Natural killer cell treated with Interleukin-12 subunit alpha and Interleukin-12 subunit beta and Interleukin-15 and Interleukin-18, amount 100 ng/mL, for 72 hours (primary cell): ENCODE measurements at regions not wholly inside any gene's neighbourhood (a gene's known extent, or its start where the extent isn't known, plus 50 kb on each side); places are given as distances from the start of the nearest gene placed in this dataset.
"Not testable (repeated sequence)": the region's sequence is repeated elsewhere in the genome, so short reads cannot be mapped to it uniquely, and the experiment has no call there.

ENCODE experiments used
- ATAC-seq, 2 donors: fragments of 150-1000 bp; cut with Tn5 transposase in 1 of 2; sonication (Bioruptor Pico), chemical (Tn5 transposase) in 1 of 2; 2 replicates each; pipeline ENCODE4 v1.10.0; 2021
- DNase-seq: peaks from one replicate; pipeline ENCODE4 v3.0.0; 2022; ENCODE audit warnings: low spot score
- H3K27ac Mint-ChIP-seq, 2 donors: 1 replicate in 1 of 2; 2 replicates in 1 of 2; pipeline ENCODE4 v1.8.0; 2022; ENCODE audit warnings: mixed read lengths in 2 of 2, mild to moderate bottlenecking in 1 of 2, moderate library complexity in 1 of 2
- H3K27me3 Mint-ChIP-seq, 2 donors: 1 replicate in 1 of 2; 2 replicates in 1 of 2; pipeline ENCODE4 v1.8.0; 2022; ENCODE audit warnings: mixed read lengths in 2 of 2
- H3K36me3 Mint-ChIP-seq: one replicate; pipeline ENCODE4 v1.8.0; 2022; ENCODE audit warnings: mixed read lengths
- H3K4me1 Mint-ChIP-seq, 2 donors: 1 replicate in 1 of 2; 2 replicates in 1 of 2; pipeline ENCODE4 v1.8.0; 2022; ENCODE audit warnings: low read depth in 2 of 2, mixed read lengths in 2 of 2, mild to moderate bottlenecking in 1 of 2
- H3K4me3 Mint-ChIP-seq: one replicate; pipeline ENCODE4 v1.8.0; 2022; ENCODE audit warnings: mixed read lengths
- H3K9me3 Mint-ChIP-seq: 2 replicates; pipeline ENCODE4 v1.8.0; 2022; ENCODE audit warnings: mixed read lengths

- no peaks in the 10 kb centered on the region for H3K27me3 Mint-ChIP-seq
- no peak overlapping the region for H3K27ac Mint-ChIP-seq
- H3K9me3 Mint-ChIP-seq = peaks cover 23% of the 10 kb centered on the region
- DNase-seq = no peak
- H3K4me3 Mint-ChIP-seq = no peak overlapping the region
- H3K4me1 Mint-ChIP-seq = no peaks in the 10 kb centered on the region
- peaks cover 11% of the 10 kb centered on the region for H3K36me3 Mint-ChIP-seq
- no peak for ATAC-seq
These were observed 2396.7 kb downstream of the PCDH7 start for GRCh38 chr4:33116871-33117270.

GRCh38 chr4:33126002-33126401 is 2405.8 kb downstream of the PCDH7 start:
- Mint-ChIP-seq H3K4me1 (no peaks in the 10 kb centered on the region), H3K27ac (no peak overlapping the region), H3K36me3 (peaks cover 5% of the 10 kb centered on the region), H3K9me3 (peaks cover 12% of the 10 kb centered on the region), H3K4me3 (no peak overlapping the region), H3K27me3 (no peaks in the 10 kb centered on the region)
- ATAC-seq (no peak), DNase-seq (no peak)

- not testable (repeated sequence) for H3K27ac Mint-ChIP-seq, H3K4me1 Mint-ChIP-seq, H3K27me3 Mint-ChIP-seq, H3K4me3 Mint-ChIP-seq, DNase-seq, ATAC-seq
- Mint-ChIP-seq H3K36me3 (peaks cover 11% of the 10 kb centered on the region), H3K9me3 (peaks cover 16% of the 10 kb centered on the region)
These were observed 2410.5 kb downstream of the PCDH7 start for GRCh38 chr4:33130662-33131061.

- no peak overlapping the region for H3K4me3 Mint-ChIP-seq
- no peak for ATAC-seq
- H3K27ac Mint-ChIP-seq = no peak overlapping the region
These were observed 2413.6 kb downstream of the PCDH7 start for GRCh38 chr4:33133723-33134122.

GRCh38 chr4:33134366-33134765 is 2414.2 kb downstream of the PCDH7 start:
- H3K36me3 Mint-ChIP-seq = peaks cover 12% of the 10 kb centered on the region
- no peak overlapping the region for H3K27ac Mint-ChIP-seq
- peaks cover 16% of the 10 kb centered on the region for H3K9me3 Mint-ChIP-seq
- DNase-seq = no peak
- no peak for ATAC-seq
- no peaks in the 10 kb centered on the region for H3K4me1 Mint-ChIP-seq
- H3K27me3 Mint-ChIP-seq = no peaks in the 10 kb centered on the region
- H3K4me3 Mint-ChIP-seq = no peak overlapping the region

More at GRCh38 chr4:33133723-33134122, 2413.6 kb downstream of the PCDH7 start:
- Mint-ChIP-seq H3K4me1 (no peaks in the 10 kb centered on the region), H3K27me3 (no peaks in the 10 kb centered on the region), H3K9me3 (peaks cover 13% of the 10 kb centered on the region), H3K36me3 (peaks cover 12% of the 10 kb centered on the region)
- no peak for DNase-seq

- no peak overlapping the region for H3K27ac Mint-ChIP-seq
- H3K4me1 Mint-ChIP-seq = no peaks in the 10 kb centered on the region
- H3K27me3 Mint-ChIP-seq = no peaks in the 10 kb centered on the region
- no peak for DNase-seq
- no peaks in the 10 kb centered on the region for H3K36me3 Mint-ChIP-seq
- no peak for ATAC-seq
- H3K9me3 Mint-ChIP-seq = peaks cover 12% of the 10 kb centered on the region
- no peak overlapping the region for H3K4me3 Mint-ChIP-seq
These were observed 2429.7 kb downstream of the PCDH7 start for GRCh38 chr4:33149658-33150524.

GRCh38 chr4:33150525-33150910 is 2430.3 kb downstream of the PCDH7 start:
- no peak overlapping the region for H3K27ac Mint-ChIP-seq
- H3K27me3 Mint-ChIP-seq = no peaks in the 10 kb centered on the region
- DNase-seq (no peak), ATAC-seq (no peak)
- H3K4me3 Mint-ChIP-seq = no peak overlapping the region
- peaks cover 12% of the 10 kb centered on the region for H3K9me3 Mint-ChIP-seq
- H3K4me1 Mint-ChIP-seq = no peaks in the 10 kb centered on the region
- H3K36me3 Mint-ChIP-seq = no peaks in the 10 kb centered on the region

GRCh38 chr4:33160126-33160525 is 2440.0 kb downstream of the PCDH7 start:
- Mint-ChIP-seq H3K27ac (no peak overlapping the region), H3K4me3 (no peak overlapping the region), H3K36me3 (peaks cover 8% of the 10 kb centered on the region), H3K27me3 (no peaks in the 10 kb centered on the region), H3K4me1 (no peaks in the 10 kb centered on the region), H3K9me3 (peaks cover 29% of the 10 kb centered on the region)
- DNase-seq (no peak), ATAC-seq (no peak)

- no peaks in the 10 kb centered on the region for H3K4me1 Mint-ChIP-seq
- no peak for ATAC-seq
- H3K27me3 Mint-ChIP-seq = no peaks in the 10 kb centered on the region
- H3K4me3 Mint-ChIP-seq = no peak overlapping the region
- DNase-seq = no peak
- peaks cover 8% of the 10 kb centered on the region for H3K36me3 Mint-ChIP-seq
- H3K9me3 Mint-ChIP-seq = peaks cover 33% of the 10 kb centered on the region
- H3K27ac Mint-ChIP-seq = no peak overlapping the region
These were observed 2441.0 kb downstream of the PCDH7 start for GRCh38 chr4:33161202-33161601.

- ATAC-seq (no peak), DNase-seq (no peak)
- peaks cover 30% of the 10 kb centered on the region for H3K9me3 Mint-ChIP-seq
- no peaks in the 10 kb centered on the region for H3K27me3 Mint-ChIP-seq
- H3K36me3 Mint-ChIP-seq = peaks cover 5% of the 10 kb centered on the region
- no peak overlapping the region for H3K27ac Mint-ChIP-seq
- no peaks in the 10 kb centered on the region for H3K4me1 Mint-ChIP-seq
- no peak overlapping the region for H3K4me3 Mint-ChIP-seq
These were observed 2442.0 kb downstream of the PCDH7 start for GRCh38 chr4:33162122-33162521.

GRCh38 chr4:33171873-33172525 is 2451.8 kb downstream of the PCDH7 start:
- ATAC-seq = no peak
- H3K36me3 Mint-ChIP-seq = no peaks in the 10 kb centered on the region
- DNase-seq = no peak
- peaks cover 14% of the 10 kb centered on the region for H3K9me3 Mint-ChIP-seq
- no peaks in the 10 kb centered on the region for H3K4me1 Mint-ChIP-seq
- H3K4me3 Mint-ChIP-seq = no peak overlapping the region
- no peaks in the 10 kb centered on the region for H3K27me3 Mint-ChIP-seq
- no peak overlapping the region for H3K27ac Mint-ChIP-seq

- ATAC-seq (no peak), DNase-seq (no peak)
- no peaks in the 10 kb centered on the region for H3K4me1 Mint-ChIP-seq
- no peak overlapping the region for H3K4me3 Mint-ChIP-seq
- H3K27ac Mint-ChIP-seq = no peak overlapping the region
- peaks cover 24% of the 10 kb centered on the region for H3K9me3 Mint-ChIP-seq
- H3K27me3 Mint-ChIP-seq = no peaks in the 10 kb centered on the region
- H3K36me3 Mint-ChIP-seq = peaks cover 7% of the 10 kb centered on the region
These were observed 2456.4 kb downstream of the PCDH7 start for GRCh38 chr4:33176566-33176965.

GRCh38 chr4:33184657-33185290 is 2464.6 kb downstream of the PCDH7 start:
- no peak for ATAC-seq
- DNase-seq = no peak
- Mint-ChIP-seq H3K27ac (no peak overlapping the region), H3K9me3 (peaks cover 14% of the 10 kb centered on the region), H3K36me3 (peaks cover 7% of the 10 kb centered on the region), H3K4me1 (no peaks in the 10 kb centered on the region), H3K4me3 (no peak overlapping the region), H3K27me3 (no peaks in the 10 kb centered on the region)

- ATAC-seq (no peak), DNase-seq (no peak)
- no peak overlapping the region for H3K4me3 Mint-ChIP-seq
- no peaks in the 10 kb centered on the region for H3K27me3 Mint-ChIP-seq
- H3K36me3 Mint-ChIP-seq = no peaks in the 10 kb centered on the region
- peaks cover 5% of the 10 kb centered on the region for H3K9me3 Mint-ChIP-seq
- no peak overlapping the region for H3K27ac Mint-ChIP-seq
- no peaks in the 10 kb centered on the region for H3K4me1 Mint-ChIP-seq
These were observed 2466.9 kb downstream of the PCDH7 start for GRCh38 chr4:33187035-33187434.
